ENCODE measurements at regions not wholly inside any gene's neighbourhood (a gene's known extent, or its start where the extent isn't known, plus 50 kb on each side); places are given as distances from the start of the nearest gene placed in this dataset.

DNA sequence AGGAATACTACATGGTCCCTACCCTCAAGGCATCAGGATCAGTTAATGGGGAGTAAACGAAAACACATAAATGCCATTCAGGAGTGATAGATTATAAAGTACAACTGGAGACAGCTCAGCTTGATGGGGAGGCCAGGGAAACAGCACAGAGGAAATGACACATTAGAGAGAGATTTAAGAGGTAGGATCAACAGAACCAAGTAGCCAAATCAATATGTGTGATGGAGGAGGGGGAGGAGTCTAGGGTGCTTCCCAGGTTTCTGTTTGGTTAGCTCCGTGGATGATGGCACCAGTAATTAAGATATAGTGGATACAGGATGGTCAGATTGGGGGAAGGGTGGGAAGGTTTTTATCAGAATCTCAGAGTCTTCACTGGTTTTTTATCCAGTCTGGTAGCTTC is 229.5 kb upstream of the ROPN1 start:
- no peaks in the 10 kb centered on the region for H4K20me1 ChIP-seq (ENCODE audit: control insufficient read depth, extremely low read depth, insufficient read depth, low read length)
- H3K4me2 ChIP-seq (ENCODE audit: extremely low read depth, insufficient read depth, low read length): no peak overlapping the region
- DNase-seq (ENCODE audit: low read depth in 2 of 2): peak in 1 of 2 donors; percentile 44
- H3K36me3 ChIP-seq (ENCODE audit: control insufficient read depth, insufficient read depth, low read length): no peaks in the 10 kb centered on the region
- no peaks in the 10 kb centered on the region for H3K9me3 ChIP-seq (ENCODE audit: control insufficient read depth, insufficient read depth, low read depth, low read length)
- no peak overlapping the region for H2AFZ ChIP-seq (ENCODE audit: low read length)
- no peak overlapping the region for H3K4me3 ChIP-seq (replicated peaks in 1 of 4; ENCODE audit: control extremely low read depth in 1 of 4, insufficient read depth in 1 of 4, low read depth in 3 of 4, low read length in 4 of 4)
- no peaks in the 10 kb centered on the region for H3K4me1 ChIP-seq (ENCODE audit: control insufficient read depth, extremely low read depth, insufficient read depth, low read length)
- H3K79me2 ChIP-seq (ENCODE audit: control insufficient read depth, insufficient read depth, low read length): no peaks in the 10 kb centered on the region
- no peak overlapping the region for H3K9ac ChIP-seq (ENCODE audit: insufficient read depth, low read length)
- H3K27me3 ChIP-seq (ENCODE audit: control insufficient read depth, insufficient read depth, low read length): no peaks in the 10 kb centered on the region
- H3K27ac ChIP-seq (ENCODE audit: insufficient read depth, low read length): no peak overlapping the region
- TF ChIP-seq CTCF (conservative IDR thresholded peaks at IDR 0.05 in 1 of 2, IDR thresholded peaks at IDR 0.05 in 1 of 2; ENCODE audit: low read depth in 1 of 2, low read length in 2 of 2): no peak
- no peak for TF ChIP-seq EZH2 (IDR thresholded peaks at IDR 0.05; ENCODE audit: low read length, missing control alignments)

- no peak for DNase-seq (ENCODE audit: low read depth in 2 of 2)
- TF ChIP-seq EZH2 (IDR thresholded peaks at IDR 0.05; ENCODE audit: low read length, missing control alignments): no peak
- TF ChIP-seq CTCF (conservative IDR thresholded peaks at IDR 0.05 in 1 of 2, IDR thresholded peaks at IDR 0.05 in 1 of 2; ENCODE audit: low read depth in 1 of 2, low read length in 2 of 2): no peak
- Histone ChIP-seq H3K4me3 (replicated peaks in 1 of 4; ENCODE audit: control extremely low read depth in 1 of 4, insufficient read depth in 1 of 4, low read depth in 3 of 4, low read length in 4 of 4) (no peak overlapping the region), H3K4me2 (ENCODE audit: extremely low read depth, insufficient read depth, low read length) (no peak overlapping the region), H3K79me2 (ENCODE audit: control insufficient read depth, insufficient read depth, low read length) (no peaks in the 10 kb centered on the region), H3K9ac (ENCODE audit: insufficient read depth, low read length) (no peak overlapping the region), H2AFZ (ENCODE audit: low read length) (no peak overlapping the region), H3K36me3 (ENCODE audit: control insufficient read depth, insufficient read depth, low read length) (no peaks in the 10 kb centered on the region), H4K20me1 (ENCODE audit: control insufficient read depth, extremely low read depth, insufficient read depth, low read length) (no peaks in the 10 kb centered on the region), H3K27ac (ENCODE audit: insufficient read depth, low read length) (no peak overlapping the region), H3K4me1 (ENCODE audit: control insufficient read depth, extremely low read depth, insufficient read depth, low read length) (no peaks in the 10 kb centered on the region), H3K27me3 (ENCODE audit: control insufficient read depth, insufficient read depth, low read length) (no peaks in the 10 kb centered on the region), H3K9me3 (ENCODE audit: control insufficient read depth, insufficient read depth, low read depth, low read length) (no peaks in the 10 kb centered on the region)
Measured at GRCh38 chr3:124223853-124224252, 231.9 kb upstream of the ROPN1 start.

- H3K4me1 ChIP-seq (ENCODE audit: control insufficient read depth, extremely low read depth, insufficient read depth, low read length): no peaks in the 10 kb centered on the region
- DNase-seq (ENCODE audit: low read depth in 2 of 2): peak in 1 of 2 donors; percentile 51
- no peak overlapping the region for H3K9ac ChIP-seq (ENCODE audit: insufficient read depth, low read length)
- no peak overlapping the region for H3K4me3 ChIP-seq (replicated peaks in 1 of 4; ENCODE audit: control extremely low read depth in 1 of 4, insufficient read depth in 1 of 4, low read depth in 3 of 4, low read length in 4 of 4)
- no peak overlapping the region for H3K4me2 ChIP-seq (ENCODE audit: extremely low read depth, insufficient read depth, low read length)
- H3K79me2 ChIP-seq (ENCODE audit: control insufficient read depth, insufficient read depth, low read length): no peaks in the 10 kb centered on the region
- no peak overlapping the region for H2AFZ ChIP-seq (ENCODE audit: low read length)
- TF ChIP-seq CTCF (conservative IDR thresholded peaks at IDR 0.05 in 1 of 2, IDR thresholded peaks at IDR 0.05 in 1 of 2; ENCODE audit: low read depth in 1 of 2, low read length in 2 of 2): no peak
- TF ChIP-seq EZH2 (IDR thresholded peaks at IDR 0.05; ENCODE audit: low read length, missing control alignments): no peak
- H4K20me1 ChIP-seq (ENCODE audit: control insufficient read depth, extremely low read depth, insufficient read depth, low read length): no peaks in the 10 kb centered on the region
- H3K9me3 ChIP-seq (ENCODE audit: control insufficient read depth, insufficient read depth, low read depth, low read length): no peaks in the 10 kb centered on the region
- H3K27me3 ChIP-seq (ENCODE audit: control insufficient read depth, insufficient read depth, low read length): peaks cover 6% of the 10 kb centered on the region
- no peaks in the 10 kb centered on the region for H3K36me3 ChIP-seq (ENCODE audit: control insufficient read depth, insufficient read depth, low read length)
- H3K27ac ChIP-seq (ENCODE audit: insufficient read depth, low read length): no peak overlapping the region
Measured at GRCh38 chr3:124227150-124227630, 235.3 kb upstream of the ROPN1 start.

Measured in fibroblast of lung (primary cell).